IPS-20b (cell line): ENCODE measurements at regions not wholly inside any gene's neighbourhood (a gene's known extent, or its start where the extent isn't known, plus 50 kb on each side); places are given as distances from the start of the nearest gene placed in this dataset.
"Not testable (repeated sequence)": the region's sequence is repeated elsewhere in the genome, so short reads cannot be mapped to it uniquely, and the experiment has no call there.

Source experiments
- H3K27ac ChIP-seq: one replicate; pipeline ENCODE4 v1.5.1; 2013; ENCODE audit warnings: low read length
- H3K27me3 ChIP-seq: 2 replicates; pipeline ENCODE4 v1.6.1; 2013; ENCODE audit warnings: mild to moderate bottlenecking, low read length, inconsistent platforms; ENCODE audit not compliant: insufficient read depth
- H3K36me3 ChIP-seq: 2 replicates; pipeline ENCODE4 v1.6.1; 2013; ENCODE audit warnings: low read depth, mild to moderate bottlenecking, inconsistent platforms, low read length, moderate library complexity; ENCODE audit not compliant: insufficient read depth
- H3K4me1 ChIP-seq: 2 replicates; pipeline ENCODE4 v1.6.1; 2013; ENCODE audit warnings: mild to moderate bottlenecking, control low read depth, inconsistent platforms, low read length, moderate library complexity; ENCODE audit not compliant: insufficient read depth
- H3K4me3 ChIP-seq: 2 replicates; pipeline ENCODE4 v1.5.1; 2013; ENCODE audit warnings: mild to moderate bottlenecking, low read length, inconsistent platforms
- H3K9ac ChIP-seq: 2 replicates; pipeline ENCODE4 v1.6.1; 2013; ENCODE audit warnings: low read depth, mild to moderate bottlenecking, inconsistent platforms, low read length, moderate library complexity
- H3K9me3 ChIP-seq: 2 replicates; pipeline ENCODE4 v1.6.1; 2013; ENCODE audit warnings: mild to moderate bottlenecking, low read depth, low read length, inconsistent platforms; ENCODE audit not compliant: insufficient read depth

DNA sequence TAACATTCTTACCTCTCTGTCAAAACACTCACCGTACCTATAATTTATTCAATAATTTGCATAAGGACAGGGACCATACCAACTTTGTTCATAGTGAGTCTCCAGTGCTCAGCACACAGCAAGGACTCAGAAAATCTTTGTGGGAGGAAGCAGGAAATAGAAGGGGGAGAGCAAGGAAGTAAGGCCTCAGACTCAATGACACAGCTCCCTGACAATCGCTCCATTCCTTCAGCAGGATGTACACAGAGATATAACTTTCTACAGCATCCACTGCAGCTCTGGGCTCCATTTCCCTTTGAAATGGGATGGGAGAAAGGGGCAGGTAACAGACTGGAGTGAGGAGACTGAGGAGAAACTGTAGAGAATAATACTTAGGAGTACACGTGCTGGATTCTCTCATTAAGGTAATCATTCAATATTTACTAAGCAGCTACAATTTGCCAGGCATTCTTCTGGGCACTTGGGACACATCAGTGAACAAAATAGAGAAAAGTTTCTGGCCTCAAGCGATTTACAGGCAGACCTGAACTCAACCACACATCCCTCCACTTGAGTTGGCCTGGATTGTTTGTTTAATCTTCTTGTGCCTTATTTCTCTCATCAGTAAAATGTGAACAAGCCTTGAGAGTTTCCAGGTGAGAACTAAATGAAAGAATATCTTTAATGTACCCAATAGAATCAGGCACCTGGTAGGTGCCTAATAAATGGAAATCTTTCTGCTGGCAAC, 330.3 kb upstream of the THBS1 start:
- Histone ChIP-seq H3K9ac (no peak overlapping the region), H3K36me3 (no peaks in the 10 kb centered on the region), H3K4me3 (no peak overlapping the region), H3K9me3 (no peaks in the 10 kb centered on the region), H3K27ac (no peak overlapping the region), H3K4me1 (no peaks in the 10 kb centered on the region), H3K27me3 (no peaks in the 10 kb centered on the region)

DNA sequence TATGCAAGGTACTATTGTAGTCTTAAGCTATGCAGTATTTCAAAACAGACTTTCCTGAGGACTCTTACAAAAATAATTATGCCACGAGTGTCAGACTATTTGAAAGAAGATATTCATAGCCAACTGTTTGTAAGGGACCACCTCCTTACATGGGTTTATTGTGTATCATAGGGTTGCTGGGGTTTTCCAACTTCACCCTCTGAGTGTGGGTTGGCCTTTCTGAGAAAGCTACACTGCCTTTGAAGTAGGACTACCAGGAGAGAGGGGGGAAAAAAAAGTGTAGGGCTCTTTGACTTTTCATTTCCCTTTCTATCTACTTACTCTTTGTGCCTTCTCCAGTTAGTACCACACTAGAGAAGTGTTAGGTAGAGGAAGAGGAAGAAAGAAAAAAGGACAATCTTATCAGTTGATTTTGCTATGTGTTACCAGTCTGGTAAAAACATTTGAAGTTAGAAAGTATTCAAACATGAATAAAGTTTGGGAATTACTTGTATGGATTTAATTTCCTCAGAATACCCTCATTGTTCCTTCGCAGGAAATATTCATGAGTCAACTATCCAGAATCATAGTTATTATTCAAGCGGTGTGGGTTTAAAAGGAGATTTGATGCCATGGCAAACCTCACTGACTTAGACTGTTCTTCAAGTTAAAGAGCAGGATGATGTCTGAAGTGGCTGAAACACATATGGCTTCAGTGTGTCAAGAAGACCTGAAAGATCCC, 329.3 kb upstream of the THBS1 start:
- H3K27ac ChIP-seq: no peak overlapping the region
- H3K4me1 ChIP-seq: no peaks in the 10 kb centered on the region
- no peaks in the 10 kb centered on the region for H3K36me3 ChIP-seq
- no peaks in the 10 kb centered on the region for H3K9me3 ChIP-seq
- no peak overlapping the region for H3K9ac ChIP-seq
- no peak overlapping the region for H3K4me3 ChIP-seq
- H3K27me3 ChIP-seq: no peaks in the 10 kb centered on the region

DNA sequence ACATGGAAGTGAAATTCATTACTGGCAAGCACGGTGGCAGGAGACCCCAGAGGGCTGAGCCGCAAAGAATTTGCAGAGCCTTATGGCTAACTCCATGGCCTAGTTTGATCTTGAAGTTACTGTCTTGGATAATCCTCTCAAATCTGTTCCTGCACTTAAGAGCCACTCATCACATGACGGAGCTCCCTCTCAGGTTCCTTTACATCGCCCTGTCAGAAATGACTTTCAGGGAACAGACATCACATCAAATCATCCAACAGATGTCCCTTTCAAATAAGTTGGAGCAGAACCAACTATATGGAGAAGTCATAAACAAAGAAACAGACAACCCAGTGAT, 328.8 kb upstream of the THBS1 start:
- no peaks in the 10 kb centered on the region for H3K27me3 ChIP-seq
- H3K36me3 ChIP-seq: no peaks in the 10 kb centered on the region
- no peaks in the 10 kb centered on the region for H3K9me3 ChIP-seq
- H3K4me3 ChIP-seq: no peak overlapping the region
- no peak overlapping the region for H3K9ac ChIP-seq
- no peaks in the 10 kb centered on the region for H3K4me1 ChIP-seq
- H3K27ac ChIP-seq: no peak overlapping the region

DNA sequence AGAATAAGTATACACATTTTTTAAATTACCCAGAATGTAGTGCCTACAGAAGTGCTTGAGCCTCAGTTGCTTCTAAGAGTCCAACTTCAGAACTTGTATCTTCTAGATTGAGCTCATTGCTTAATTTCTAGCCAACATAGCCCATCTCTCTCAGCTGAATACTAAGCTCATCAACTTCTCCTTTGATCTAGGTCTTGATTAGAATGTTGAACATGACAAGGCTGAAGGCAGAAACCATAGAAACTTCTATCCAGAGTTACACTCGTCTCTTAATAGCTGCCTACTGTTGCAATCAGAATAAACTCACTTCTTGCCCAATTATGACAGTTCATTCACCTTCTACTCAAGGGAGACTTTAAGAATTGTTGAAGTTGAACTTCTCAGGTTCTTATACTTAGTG, 327.3 kb upstream of the THBS1 start:
- no peaks in the 10 kb centered on the region for H3K27me3 ChIP-seq

DNA sequence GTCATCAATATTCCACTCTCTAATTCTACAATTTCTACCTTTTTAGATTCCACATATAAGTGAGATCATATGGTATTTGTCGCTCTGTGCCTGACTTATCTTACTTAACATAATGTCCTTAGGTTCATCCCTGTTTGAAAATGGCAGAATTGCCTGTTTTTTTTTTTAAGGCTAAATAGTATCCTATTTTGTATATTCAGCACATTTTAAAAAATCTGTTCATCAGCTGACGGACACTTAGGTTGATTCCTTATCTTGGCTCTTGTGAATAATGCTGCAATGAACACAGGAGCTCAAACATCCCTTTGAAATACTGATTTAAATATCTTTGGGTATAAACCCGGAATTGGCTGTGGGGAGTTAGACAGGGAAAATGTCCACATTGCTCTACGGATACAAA, 326.7 kb upstream of the THBS1 start:
- no peaks in the 10 kb centered on the region for H3K9me3 ChIP-seq
- H3K36me3 ChIP-seq: no peaks in the 10 kb centered on the region
- no peaks in the 10 kb centered on the region for H3K4me1 ChIP-seq

More for the DNA sequence above, 327.3 kb upstream of the THBS1 start:
- H3K4me1 ChIP-seq: no peaks in the 10 kb centered on the region
- H3K4me3 ChIP-seq: no peak overlapping the region
- no peaks in the 10 kb centered on the region for H3K36me3 ChIP-seq
- no peaks in the 10 kb centered on the region for H3K9me3 ChIP-seq
- no peak overlapping the region for H3K9ac ChIP-seq
- H3K27ac ChIP-seq: no peak overlapping the region

DNA sequence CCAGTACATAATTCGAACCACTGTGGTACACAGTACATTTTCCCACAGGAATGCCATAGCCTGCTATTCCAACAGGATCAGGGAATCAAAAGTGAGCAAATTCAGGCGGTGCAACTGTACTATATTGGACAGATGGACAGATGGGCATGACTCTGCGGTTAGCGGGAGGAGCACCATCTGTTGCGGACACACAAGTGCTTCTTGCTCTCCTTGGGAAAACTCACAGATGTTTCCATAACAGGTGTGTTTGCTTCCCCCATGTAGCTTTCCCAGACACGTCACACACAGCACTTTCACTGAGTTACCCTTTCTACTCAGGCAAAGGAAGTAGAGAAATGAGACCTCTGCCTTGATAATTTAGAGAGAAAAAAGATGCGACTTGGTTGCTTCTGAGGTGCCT, 325.1 kb upstream of the THBS1 start:
- no peaks in the 10 kb centered on the region for H3K27me3 ChIP-seq

More for the DNA sequence above, 326.7 kb upstream of the THBS1 start:
- no peak overlapping the region for H3K4me3 ChIP-seq
- H3K27ac ChIP-seq: no peak overlapping the region
- no peaks in the 10 kb centered on the region for H3K27me3 ChIP-seq
- H3K9ac ChIP-seq: no peak overlapping the region

DNA sequence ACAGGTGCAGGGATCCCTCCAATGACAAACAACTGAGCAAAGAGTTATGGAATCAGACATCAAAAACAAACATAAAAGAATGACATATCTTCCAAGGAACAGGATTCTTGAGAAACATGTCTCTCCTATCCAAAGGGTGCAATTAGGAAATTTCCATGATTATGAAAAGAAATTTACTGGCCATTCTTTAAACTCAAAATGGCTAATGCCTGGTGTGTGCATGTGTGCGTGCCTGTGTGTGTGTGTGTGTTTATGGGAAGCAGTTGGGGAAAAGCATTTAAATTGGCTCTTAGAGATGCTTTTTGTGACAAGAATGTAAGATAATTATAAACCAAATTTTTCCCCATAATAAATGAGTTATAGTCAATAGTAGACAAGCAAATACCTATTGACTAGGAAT, 320.5 kb upstream of the THBS1 start:
- H3K36me3 ChIP-seq: no peaks in the 10 kb centered on the region
- no peaks in the 10 kb centered on the region for H3K9me3 ChIP-seq
- H3K27ac ChIP-seq: no peak overlapping the region
- no peaks in the 10 kb centered on the region for H3K4me1 ChIP-seq
- no peaks in the 10 kb centered on the region for H3K27me3 ChIP-seq
- no peak overlapping the region for H3K9ac ChIP-seq
- no peak overlapping the region for H3K4me3 ChIP-seq

More for the DNA sequence above, 325.1 kb upstream of the THBS1 start:
- H3K36me3 ChIP-seq: no peaks in the 10 kb centered on the region
- H3K9ac ChIP-seq: no peak overlapping the region
- H3K4me3 ChIP-seq: no peak overlapping the region
- H3K9me3 ChIP-seq: no peaks in the 10 kb centered on the region
- no peaks in the 10 kb centered on the region for H3K4me1 ChIP-seq
- no peak overlapping the region for H3K27ac ChIP-seq

DNA sequence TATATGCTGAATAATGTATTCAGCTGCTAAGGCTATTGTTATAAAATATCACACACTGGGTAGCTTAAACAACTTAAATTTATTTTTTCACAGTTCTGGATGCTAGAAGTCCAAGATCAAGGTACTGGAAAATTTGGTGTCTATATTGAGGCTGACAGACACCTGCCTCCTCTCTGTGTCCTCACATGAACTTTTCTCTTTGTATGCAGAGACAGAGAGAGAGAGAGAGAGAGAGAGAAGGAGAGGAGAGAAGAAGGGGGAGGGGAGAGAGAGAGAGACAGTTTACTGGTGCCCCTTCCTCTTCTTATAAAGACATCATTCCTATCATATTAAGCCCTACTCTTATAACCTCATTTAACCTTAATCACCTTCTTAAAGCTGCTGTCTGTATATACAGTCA, 320.1 kb upstream of the THBS1 start:
- Histone ChIP-seq H3K27ac (no peak overlapping the region), H3K9me3 (no peaks in the 10 kb centered on the region), H3K36me3 (no peaks in the 10 kb centered on the region), H3K4me1 (no peaks in the 10 kb centered on the region), H3K4me3 (no peak overlapping the region), H3K9ac (no peak overlapping the region), H3K27me3 (no peaks in the 10 kb centered on the region)

DNA sequence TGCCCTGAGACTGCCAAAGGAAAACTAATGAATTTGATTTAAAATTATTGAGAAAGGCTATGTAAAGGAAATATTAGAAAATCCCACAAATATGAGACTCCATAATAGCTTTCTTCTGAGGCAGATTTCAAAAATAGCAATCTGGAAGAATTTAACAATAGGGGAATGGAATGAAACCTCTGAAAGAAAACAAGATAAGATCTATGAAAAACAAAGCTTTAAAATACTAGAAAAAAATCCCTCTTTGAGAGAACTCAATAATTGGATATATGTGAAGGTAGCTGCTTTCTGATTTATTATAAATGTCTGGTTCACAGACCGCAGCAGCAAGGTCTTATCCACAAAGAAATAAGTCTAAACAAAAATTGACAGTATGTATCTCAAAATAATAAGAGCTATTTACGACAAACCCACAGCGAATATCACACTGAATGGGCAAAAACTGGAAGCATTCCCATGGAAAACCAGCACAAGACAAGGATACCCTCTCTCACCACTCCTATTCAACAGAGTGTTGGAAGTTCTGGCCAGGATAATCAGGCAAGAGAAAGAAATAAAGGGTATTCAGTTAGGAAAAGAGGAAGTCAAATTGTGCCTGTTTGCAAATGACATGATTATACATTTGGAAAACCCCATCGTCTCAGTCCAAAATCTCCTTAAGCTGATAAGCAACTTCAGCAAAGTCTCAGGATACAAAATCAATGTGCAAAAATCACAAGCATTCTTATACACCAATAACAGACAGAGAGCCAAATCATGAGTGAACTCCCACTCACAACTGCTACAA, 319.3 kb upstream of the THBS1 start:
- H3K4me1 ChIP-seq, H3K27me3 ChIP-seq, H3K4me3 ChIP-seq, H3K9ac ChIP-seq, H3K27ac ChIP-seq, H3K36me3 ChIP-seq, H3K9me3 ChIP-seq: not testable (repeated sequence)

DNA sequence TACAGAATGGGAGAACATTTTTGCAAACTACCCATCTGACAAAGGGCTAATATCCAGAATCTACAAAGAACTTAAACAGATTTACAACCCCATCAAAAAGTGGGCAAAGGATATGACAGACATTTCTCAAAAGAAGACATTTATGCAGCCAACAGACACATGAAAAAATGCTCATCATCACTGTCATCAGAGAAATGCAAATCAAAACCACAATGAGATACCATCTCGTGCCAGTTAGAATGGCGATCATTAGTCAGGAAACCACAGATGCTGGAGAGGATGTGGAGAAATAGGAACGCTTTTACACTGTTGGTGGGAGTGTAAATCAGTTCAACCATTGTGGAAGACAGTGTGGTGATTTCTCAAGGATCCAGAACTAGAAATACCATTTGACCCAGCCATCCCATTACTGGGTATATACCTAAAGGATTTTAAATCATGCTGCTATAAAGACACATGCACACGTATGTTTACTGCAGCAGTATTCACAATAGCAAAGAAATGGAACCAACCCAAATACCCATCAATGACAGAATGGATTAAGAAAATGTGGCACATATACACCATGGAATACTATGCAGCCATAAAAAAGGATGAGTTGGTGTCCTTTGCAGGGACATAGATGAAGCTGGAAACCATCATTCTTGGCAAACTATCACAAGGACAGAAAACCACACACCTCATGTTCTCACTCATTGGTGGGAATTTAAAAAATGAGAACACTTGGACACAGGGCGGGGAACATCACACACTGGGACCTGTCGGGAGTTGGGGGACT, 317.7 kb upstream of the THBS1 start:
- H3K27ac ChIP-seq, H3K36me3 ChIP-seq, H3K9ac ChIP-seq, H3K4me1 ChIP-seq, H3K4me3 ChIP-seq, H3K27me3 ChIP-seq, H3K9me3 ChIP-seq: not testable (repeated sequence)

DNA sequence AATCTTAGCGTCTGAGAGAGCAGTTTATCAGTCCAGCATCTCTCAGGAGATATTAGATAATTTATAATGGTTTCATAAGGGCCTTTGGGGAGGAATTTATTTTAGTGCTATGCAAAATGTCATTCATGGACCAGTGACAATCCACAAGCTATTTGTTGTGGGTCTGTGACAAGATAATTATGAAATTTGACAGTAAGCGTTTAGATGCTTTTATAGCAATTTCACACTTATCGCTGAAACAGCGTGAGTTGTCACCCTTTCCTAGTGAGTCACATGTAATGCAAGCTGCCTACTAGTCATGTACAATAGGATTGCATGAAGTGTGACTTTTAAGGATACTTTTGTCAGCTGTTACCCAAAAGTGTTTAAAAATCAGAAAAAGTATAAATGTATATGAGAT, 315.6 kb upstream of the THBS1 start:
- Histone ChIP-seq H3K27me3 (no peaks in the 10 kb centered on the region), H3K9me3 (no peaks in the 10 kb centered on the region), H3K36me3 (no peaks in the 10 kb centered on the region), H3K4me1 (peaks cover 2% of the 10 kb centered on the region; the same call in 1 of the 2 replicates), H3K9ac (no peak overlapping the region), H3K27ac (no peak overlapping the region), H3K4me3 (no peak overlapping the region)
